Tibial nerve (tissue), 4 donors: ENCODE measurements at regions not wholly inside any gene's neighbourhood (a gene's known extent, or its start where the extent isn't known, plus 50 kb on each side); places are given as distances from the start of the nearest gene placed in this dataset.
"Not testable (repeated sequence)": the region's sequence is repeated elsewhere in the genome, so short reads cannot be mapped to it uniquely, and the experiment has no call there.

Source experiments
- DNase-seq, 2 donors: peaks; one replicate each; pipeline ENCODE4 v3.0.0-alpha.2; 2019; ENCODE audit warnings: low spot score in 2 of 2
- H3K27ac ChIP-seq, 4 donors: fragments of 200-600 bp; sonication (generic) in 3 of 4; one replicate each; pipeline ENCODE4 v1.5.1; 2017 to 2019; ENCODE audit warnings: mild to moderate bottlenecking in 1 of 4
- H3K27me3 ChIP-seq, 2 donors: fragments of 200-600 bp; sonication (generic) in 1 of 2; one replicate each; pipeline versions ENCODE4 v1.5.1 to v1.6.0; 2017 to 2019
- H3K36me3 ChIP-seq, 3 donors: fragments of 200-600 bp; sonication (generic); one replicate each; pipeline ENCODE4 v1.5.1; 2018 to 2019
- H3K4me1 ChIP-seq, 4 donors: fragments of 200-600 bp; sonication (generic) in 3 of 4; one replicate each; pipeline ENCODE4 v1.5.1; 2017 to 2019
- H3K4me3 ChIP-seq, 4 donors: fragments of 200-600 bp; sonication (generic) in 3 of 4; one replicate each; pipeline ENCODE4 v1.5.1; 2017 to 2019; ENCODE audit warnings: mild to moderate bottlenecking in 1 of 4, moderate library complexity in 1 of 4
- H3K9me3 ChIP-seq, 4 donors: fragments of 200-600 bp; sonication (generic) in 3 of 4; one replicate each; pipeline ENCODE4 v1.5.1; 2017 to 2019
- WGBS, 2 donors: methylation state at CpG; one replicate each; pipeline ENCODE4 v1.1.5; 2018; 5-methylcytosine and 5-hydroxymethylcytosine counted together

DNA sequence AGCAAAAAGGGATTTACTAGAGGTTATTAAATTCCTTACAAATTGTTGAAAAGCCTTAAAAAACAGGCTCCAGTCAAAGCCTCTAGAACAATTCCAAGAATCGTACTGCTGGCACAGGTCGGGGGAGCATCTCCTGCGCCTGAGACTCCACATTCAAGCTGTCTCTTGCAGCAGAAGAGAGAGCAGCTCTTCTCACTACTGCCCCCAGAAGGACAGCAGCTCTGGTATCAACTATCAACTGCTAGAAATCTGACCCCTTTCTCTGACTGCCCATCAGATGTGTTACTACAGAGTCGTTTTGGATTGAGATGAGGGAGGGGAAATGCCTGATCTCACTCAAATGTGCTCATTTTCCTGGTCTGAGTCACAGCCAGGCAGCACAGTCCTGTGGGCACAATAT, 403.6 kb downstream of the RPIA start:
- not testable (repeated sequence) for H3K4me1 ChIP-seq, H3K4me3 ChIP-seq, H3K36me3 ChIP-seq, H3K27ac ChIP-seq, H3K27me3 ChIP-seq, H3K9me3 ChIP-seq, DNase-seq
- WGBS, 2 donors = 52 to 53% methylated on average over 4 of the region's 4 CpGs

- H3K9me3 ChIP-seq, H3K4me3 ChIP-seq, H3K4me1 ChIP-seq, DNase-seq, H3K27ac ChIP-seq, H3K27me3 ChIP-seq, H3K36me3 ChIP-seq: not testable (repeated sequence)
- 71% methylated on average over 4 of the region's 4 CpGs for WGBS, 2 donors
Measured at GRCh38 chr2:89102587-89102986, 411.1 kb downstream of the RPIA start.

DNA sequence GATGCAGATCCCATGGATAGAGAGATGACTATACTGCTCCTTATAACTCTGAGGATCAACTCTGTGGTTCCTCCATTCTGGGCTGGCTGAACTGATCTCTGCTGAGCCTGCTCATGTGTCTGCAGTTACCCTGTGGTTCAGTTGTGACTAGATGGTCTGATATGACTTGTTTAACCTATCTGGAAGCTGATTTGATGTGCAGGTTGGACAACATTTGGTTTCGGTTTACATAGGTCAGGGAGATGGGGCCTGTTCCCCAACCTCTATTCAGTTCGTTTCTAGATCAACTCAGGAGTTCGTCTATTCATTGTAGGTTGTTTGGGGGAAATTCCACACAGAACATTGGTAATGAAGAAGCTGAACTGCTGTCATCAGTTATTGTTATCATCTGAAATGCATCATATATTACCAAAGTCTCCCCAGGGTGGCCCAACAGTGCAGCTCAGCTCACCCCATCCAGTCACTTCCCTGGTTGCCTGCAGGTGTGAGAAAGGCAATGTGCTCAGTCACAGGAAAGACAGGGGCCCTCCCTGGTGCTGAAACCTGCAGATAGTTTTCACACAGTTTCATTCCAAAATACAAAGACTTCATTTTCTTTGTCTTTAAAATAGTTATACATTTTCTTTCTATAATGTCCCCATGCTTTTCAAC, 415.0 kb downstream of the RPIA start:
- not testable (repeated sequence) for H3K4me1 ChIP-seq, H3K36me3 ChIP-seq, H3K4me3 ChIP-seq, DNase-seq, H3K9me3 ChIP-seq, H3K27me3 ChIP-seq, H3K27ac ChIP-seq
- WGBS, 2 donors = 80% methylated on average over 2 of the region's 3 CpGs; no CpG with 5 or more reads in 1 of the 2 donors

GRCh38 chr2:89112434-89112833, 421.0 kb downstream of the RPIA start:
- H3K4me1 ChIP-seq, H3K4me3 ChIP-seq, H3K27me3 ChIP-seq, H3K36me3 ChIP-seq, DNase-seq, H3K27ac ChIP-seq, H3K9me3 ChIP-seq: not testable (repeated sequence)
- WGBS, 2 donors = 0% methylated on average over 1 of the region's 1 CpG

DNA sequence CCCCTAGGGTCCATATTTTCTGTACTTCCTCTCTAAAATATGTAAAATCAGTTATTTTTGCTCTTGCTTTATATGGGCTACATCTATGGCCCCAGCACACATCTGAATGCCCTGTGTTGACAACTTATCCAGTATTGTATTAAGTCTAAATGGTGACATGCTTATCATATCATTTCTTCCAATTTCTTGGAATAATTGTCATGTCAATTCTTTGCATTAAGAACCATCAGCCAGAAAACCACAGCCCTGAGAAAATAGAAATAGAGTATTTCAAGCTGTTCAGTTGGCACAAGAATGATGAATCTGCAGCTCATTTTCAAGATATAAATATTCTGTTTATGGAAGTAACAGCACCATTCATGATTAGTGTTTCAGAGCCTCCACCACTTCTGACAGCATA, 421.8 kb downstream of the RPIA start:
- H3K4me1 ChIP-seq, H3K27me3 ChIP-seq, H3K9me3 ChIP-seq, DNase-seq, H3K4me3 ChIP-seq, H3K27ac ChIP-seq, H3K36me3 ChIP-seq: not testable (repeated sequence)

DNA sequence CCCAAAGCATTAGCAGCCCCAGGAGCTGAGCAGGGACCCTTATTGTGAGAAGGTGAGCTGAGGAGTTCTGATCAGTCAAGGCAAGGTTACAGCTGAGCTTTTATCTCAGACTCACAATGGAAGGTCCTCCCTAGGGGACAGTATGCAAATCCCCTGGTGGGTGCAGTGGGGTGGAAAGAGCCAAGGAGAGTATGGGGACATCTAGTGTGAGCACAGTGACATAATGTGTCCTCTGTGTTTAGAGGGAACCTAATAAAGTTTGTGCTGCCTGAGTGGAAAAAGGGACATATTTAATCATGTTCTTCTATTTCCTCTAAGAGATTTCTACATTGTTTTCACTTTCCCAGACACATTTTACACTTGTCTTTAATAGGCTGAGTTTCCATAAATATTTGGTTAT, 438.0 kb downstream of the RPIA start:
- H3K36me3 ChIP-seq, H3K9me3 ChIP-seq, DNase-seq, H3K27ac ChIP-seq, H3K27me3 ChIP-seq, H3K4me3 ChIP-seq, H3K4me1 ChIP-seq: not testable (repeated sequence)

GRCh38 chr2:89130665-89131308, 439.3 kb downstream of the RPIA start:
- not testable (repeated sequence) for H3K9me3 ChIP-seq, H3K36me3 ChIP-seq, DNase-seq, H3K4me3 ChIP-seq, H3K4me1 ChIP-seq, H3K27ac ChIP-seq, H3K27me3 ChIP-seq
- 84 to 90% methylated on average over 10 of the region's 10 CpGs for WGBS, 2 donors

GRCh38 chr2:89142959-89143358, 451.5 kb downstream of the RPIA start:
- H3K36me3 ChIP-seq, H3K27ac ChIP-seq, H3K4me1 ChIP-seq, H3K27me3 ChIP-seq, DNase-seq, H3K9me3 ChIP-seq, H3K4me3 ChIP-seq: not testable (repeated sequence)
- WGBS, 2 donors = 18 to 52% methylated on average over 5 of the region's 5 CpGs

DNA sequence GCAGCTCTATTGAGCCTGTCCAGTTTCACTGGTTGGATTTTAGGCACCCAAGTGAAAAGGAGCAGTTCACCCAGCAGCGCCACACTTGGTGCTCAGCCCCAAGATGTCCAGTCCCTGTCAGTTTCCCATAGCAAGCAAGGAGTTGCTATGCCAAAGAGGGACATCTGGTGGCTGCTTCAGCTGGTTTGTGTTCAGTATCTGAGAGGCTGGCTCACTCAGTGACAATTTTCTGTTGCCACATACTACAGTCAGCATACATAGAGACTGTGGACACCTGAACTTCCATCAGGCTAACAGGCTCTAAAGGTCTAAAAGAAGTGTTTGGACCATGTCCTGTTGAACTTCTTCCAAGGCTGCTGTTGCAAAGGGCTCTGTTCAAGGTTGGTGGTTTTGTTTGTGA, 453.9 kb downstream of the RPIA start:
- H3K36me3 ChIP-seq, DNase-seq, H3K9me3 ChIP-seq, H3K4me1 ChIP-seq, H3K4me3 ChIP-seq, H3K27ac ChIP-seq, H3K27me3 ChIP-seq: not testable (repeated sequence)
- WGBS, 2 donors = 88 to 100% methylated on average over 1 of the region's 1 CpG

- H3K4me3 ChIP-seq, H3K27me3 ChIP-seq, DNase-seq, H3K4me1 ChIP-seq, H3K36me3 ChIP-seq, H3K9me3 ChIP-seq, H3K27ac ChIP-seq: not testable (repeated sequence)
- WGBS, 2 donors = 16 to 34% methylated on average over 2 of the region's 2 CpGs
Measured at GRCh38 chr2:89148256-89148655, 456.8 kb downstream of the RPIA start.

DNA sequence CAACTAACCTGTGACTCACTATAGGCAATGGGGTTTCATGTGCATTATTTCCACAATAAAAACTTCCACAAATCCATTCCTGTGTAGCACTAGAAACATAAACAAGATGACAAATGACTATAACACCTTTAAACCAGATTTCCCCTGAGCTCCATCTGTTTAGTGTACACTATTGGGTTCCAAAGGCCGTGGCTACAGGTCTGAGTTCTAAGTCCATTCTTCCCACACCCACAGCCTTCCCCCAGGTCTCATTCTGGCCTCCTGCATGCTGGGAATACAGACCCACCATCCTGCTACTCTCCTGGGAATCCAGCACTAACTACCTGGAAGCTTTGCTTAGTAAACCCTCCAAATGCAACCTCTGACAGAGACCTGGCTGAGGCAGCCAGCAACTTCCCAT, 460.2 kb downstream of the RPIA start:
- not testable (repeated sequence) for H3K27me3 ChIP-seq, DNase-seq, H3K36me3 ChIP-seq, H3K9me3 ChIP-seq, H3K4me3 ChIP-seq, H3K27ac ChIP-seq, H3K4me1 ChIP-seq
- WGBS, 2 donors = 55 to 83% methylated on average over 1 of the region's 1 CpG

- H3K9me3 ChIP-seq, DNase-seq, H3K4me3 ChIP-seq: not testable (repeated sequence)
Measured at GRCh38 chr2:89152501-89152900, 461.0 kb downstream of the RPIA start.

GRCh38 chr2:89153210-89153609, 461.7 kb downstream of the RPIA start:
- not testable (repeated sequence) for H3K4me1 ChIP-seq, H3K9me3 ChIP-seq, H3K27ac ChIP-seq, H3K4me3 ChIP-seq, H3K27me3 ChIP-seq, DNase-seq, H3K36me3 ChIP-seq
- 22 to 44% methylated on average over 2 of the region's 2 CpGs for WGBS, 2 donors

More at GRCh38 chr2:89152501-89152900, 461.0 kb downstream of the RPIA start:
- H3K27ac ChIP-seq, H3K36me3 ChIP-seq, H3K4me1 ChIP-seq, H3K27me3 ChIP-seq: not testable (repeated sequence)

DNA sequence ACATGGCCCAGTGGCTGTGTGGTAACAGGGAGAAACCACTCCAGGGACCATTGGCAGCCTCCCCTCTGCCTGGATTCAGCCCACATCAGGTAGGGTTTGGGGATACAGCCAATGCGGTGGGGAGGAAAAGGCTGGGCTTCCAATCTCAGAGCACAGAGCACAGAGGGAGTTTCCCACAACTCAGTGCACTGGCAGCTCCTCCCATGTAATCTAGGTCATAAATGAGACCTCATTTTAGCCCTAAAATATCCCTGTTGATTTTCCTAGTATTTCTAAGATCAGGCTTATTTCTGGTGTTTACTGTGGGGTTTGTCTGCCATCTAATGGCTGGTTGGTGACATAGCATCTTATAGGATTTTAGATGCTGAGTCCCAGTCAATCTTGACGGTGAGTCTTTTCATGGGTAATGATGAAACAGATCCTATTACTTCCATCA, 462.8 kb downstream of the RPIA start:
- H3K9me3 ChIP-seq, H3K4me1 ChIP-seq, H3K4me3 ChIP-seq, DNase-seq, H3K36me3 ChIP-seq, H3K27me3 ChIP-seq, H3K27ac ChIP-seq: not testable (repeated sequence)
- WGBS, 2 donors = 0 to 20% methylated on average over 1 of the region's 2 CpGs
